NAMALWA (cell line): ENCODE measurements at regions not wholly inside any gene's neighbourhood (a gene's known extent, or its start where the extent isn't known, plus 50 kb on each side); places are given as distances from the start of the nearest gene placed in this dataset.

Source experiments
- DNase-seq: peaks from one replicate; pipeline ENCODE4 v3.0.0-alpha.2; 2015; ENCODE audit warnings: low spot score

GRCh38 chr17:77458202-77459017, 317.6 kb downstream of the SEC14L1 start:
- no peak for DNase-seq

- peak; percentile 57 for DNase-seq
Observed at GRCh38 chr17:77459018-77459755, 318.4 kb downstream of the SEC14L1 start.

DNA sequence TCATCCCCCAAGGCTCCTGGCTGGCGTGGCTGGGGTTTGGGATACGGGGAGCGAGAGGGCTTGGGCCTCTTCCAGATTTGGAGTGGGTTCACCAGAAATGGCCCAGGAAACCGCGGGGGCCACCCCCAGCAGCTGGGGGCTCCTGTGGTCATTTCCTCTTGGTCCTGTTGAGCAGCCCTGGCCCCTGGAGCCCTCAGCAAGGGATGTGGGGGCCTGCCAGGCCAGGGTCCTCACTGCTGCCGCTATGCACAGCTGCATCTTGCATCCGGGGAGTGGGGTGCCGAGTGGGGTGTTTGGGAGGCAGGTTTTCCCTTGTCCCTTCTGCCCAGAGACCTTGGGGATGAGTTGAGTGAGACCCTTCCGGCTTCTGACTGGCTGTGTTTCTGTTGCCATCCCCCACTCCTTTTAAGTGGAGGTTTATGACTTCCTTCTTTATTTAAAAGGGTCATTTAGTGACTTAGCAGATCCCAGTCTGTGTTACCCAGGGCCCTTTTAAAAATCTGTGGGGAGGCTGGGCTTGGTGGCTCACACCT, 319.8 kb downstream of the SEC14L1 start:
- peak; percentile 40 for DNase-seq

GRCh38 chr17:77461277-77462057, 320.7 kb downstream of the SEC14L1 start:
- peak; percentile 51 for DNase-seq

GRCh38 chr17:77462090-77462489, 321.3 kb downstream of the SEC14L1 start:
- DNase-seq = peak; percentile 91

- DNase-seq = no peak
Observed at GRCh38 chr17:77462553-77463497, 322.1 kb downstream of the SEC14L1 start.

- DNase-seq = no peak
Observed at GRCh38 chr17:77464988-77465357, 324.2 kb downstream of the SEC14L1 start.

- peak; percentile 96 for DNase-seq
Observed at GRCh38 chr17:77465358-77466041, 324.7 kb downstream of the SEC14L1 start.

- DNase-seq = no peak
Observed at GRCh38 chr17:77466140-77466539, 325.4 kb downstream of the SEC14L1 start.

GRCh38 chr17:77466596-77467223, 325.9 kb downstream of the SEC14L1 start:
- no peak for DNase-seq

GRCh38 chr17:77467521-77467920, 326.8 kb downstream of the SEC14L1 start:
- DNase-seq = no peak

- DNase-seq = no peak
Observed at GRCh38 chr17:77468897-77469296, 328.1 kb downstream of the SEC14L1 start.

GRCh38 chr17:77470330-77470786, 329.6 kb downstream of the SEC14L1 start:
- DNase-seq = no peak

DNA sequence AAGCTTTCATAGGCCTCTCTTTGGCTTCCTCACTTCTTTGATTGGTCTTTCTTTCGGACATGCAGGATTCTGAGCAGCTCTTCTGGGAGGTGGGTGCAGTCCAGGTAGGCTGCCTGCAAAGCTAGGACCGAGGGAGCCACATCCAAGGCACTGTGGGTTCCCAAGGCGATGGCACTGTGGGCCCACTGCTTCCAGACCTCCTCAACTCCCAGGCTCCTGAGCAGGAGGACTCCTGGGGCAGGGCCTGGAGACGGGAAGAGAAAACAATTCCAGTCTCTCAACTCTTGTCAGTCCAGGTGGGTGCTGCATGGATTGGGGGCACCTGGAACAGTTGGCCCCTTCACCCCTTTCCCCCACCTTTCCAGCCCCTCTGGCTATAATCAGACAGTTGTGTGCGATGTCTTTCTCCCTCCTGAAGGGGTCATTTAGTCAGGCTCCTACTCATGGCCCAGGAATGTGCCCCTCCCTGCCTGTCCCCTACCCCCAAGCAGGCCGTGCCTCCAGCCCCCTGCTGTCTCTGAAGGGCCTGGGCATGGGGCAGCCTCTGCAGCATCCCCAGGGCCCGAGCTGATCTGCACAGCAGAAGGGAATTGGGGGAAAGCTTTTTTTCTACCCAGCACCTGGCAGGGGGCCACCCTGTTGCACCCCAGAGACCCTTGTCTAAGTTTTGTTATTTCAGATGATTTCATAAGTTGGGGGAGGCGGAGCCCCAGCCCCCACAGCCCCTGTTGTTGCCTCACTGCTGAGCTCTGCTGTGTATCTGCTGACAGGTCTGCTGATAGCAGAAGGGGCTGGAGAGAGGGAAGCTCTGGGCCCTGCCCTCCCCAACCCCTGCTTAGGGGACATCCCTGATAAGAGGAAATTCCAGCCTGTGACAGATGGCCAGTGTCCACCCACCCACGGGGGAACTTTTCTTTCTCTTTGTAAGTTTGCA, 330.3 kb downstream of the SEC14L1 start:
- DNase-seq = peak; percentile 31

DNA sequence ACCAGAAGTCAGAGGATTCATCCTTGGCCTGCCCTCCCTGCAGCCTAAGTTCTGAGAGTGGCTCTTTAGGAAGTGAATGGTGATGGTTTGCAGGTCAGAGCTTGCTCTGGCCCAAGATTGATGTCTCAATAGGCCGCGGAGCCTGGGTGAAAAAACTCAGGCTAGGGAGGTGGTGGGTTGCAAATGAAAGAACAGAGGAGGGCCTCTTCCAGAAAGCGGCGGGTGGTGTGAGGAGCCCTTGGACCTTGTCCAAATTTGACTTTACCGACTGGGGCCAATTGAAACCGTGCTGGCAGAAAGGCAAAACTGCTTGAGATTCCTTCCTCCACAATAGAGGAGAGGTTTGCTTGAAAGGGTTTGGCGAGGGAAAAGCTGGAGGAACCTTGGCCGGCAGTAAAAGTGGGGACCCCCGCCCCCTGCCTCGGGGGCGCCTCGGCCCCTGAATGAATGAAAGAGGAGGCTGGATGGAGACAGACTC, 331.3 kb downstream of the SEC14L1 start:
- DNase-seq = peak; percentile 31

DNA sequence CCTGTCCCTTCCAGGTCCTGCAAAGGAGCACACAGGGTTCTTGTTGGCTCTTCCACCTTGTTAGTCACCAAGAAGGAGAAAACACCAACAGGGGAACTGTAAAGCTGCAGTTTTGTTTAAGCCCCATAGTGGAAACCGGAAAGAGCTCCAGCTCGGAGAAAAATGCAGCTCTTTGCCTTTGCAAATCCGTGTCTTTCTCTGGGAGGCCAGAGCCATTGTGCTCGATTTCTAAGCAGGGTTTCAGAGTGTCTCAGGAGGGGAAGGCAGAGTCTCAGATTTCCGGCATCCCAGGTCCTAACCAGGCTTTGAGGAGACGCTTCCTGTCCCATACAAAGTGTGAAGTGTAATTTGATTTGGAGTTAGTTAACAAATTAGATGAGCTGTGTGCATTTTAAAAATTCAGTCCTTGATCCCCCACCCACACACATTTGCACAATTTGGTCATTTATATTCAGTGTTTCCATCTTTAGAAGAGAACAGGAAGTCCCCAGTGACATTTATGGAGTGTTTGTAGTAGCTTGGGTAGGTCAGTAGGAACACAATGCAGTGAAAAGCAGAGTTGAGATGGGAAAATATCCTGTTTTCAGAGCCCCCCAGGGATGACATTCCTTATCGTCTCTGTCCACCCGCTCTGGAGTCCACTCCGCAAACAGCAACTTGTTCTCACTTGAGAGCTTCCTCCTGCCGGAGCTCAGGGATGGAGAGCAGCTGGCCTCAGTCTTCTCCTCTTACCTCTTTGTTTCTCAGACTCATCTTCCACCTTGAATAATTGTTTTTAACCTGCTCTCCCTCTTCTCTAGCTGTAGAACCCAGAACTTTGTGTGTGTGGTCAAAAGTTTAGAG, 331.9 kb downstream of the SEC14L1 start:
- peak; percentile 54 for DNase-seq

- DNase-seq = no peak
Observed at GRCh38 chr17:77473615-77474226, 333.0 kb downstream of the SEC14L1 start.
